SK-N-SH treated with all-trans-retinoic acid at 6 μM for 48 hours (cell line): ENCODE measurements at regions not wholly inside any gene's neighbourhood (a gene's known extent, or its start where the extent isn't known, plus 50 kb on each side); places are given as distances from the start of the nearest gene placed in this dataset.

Experiments
- CSDC2 ChIP-seq: fragments of 250-450 bp; sonication (Bioruptor Pico); IDR thresholded peaks from 2 replicates; pipeline ENCODE4 v1.5.0; 2020; ENCODE audit warnings: mild to moderate bottlenecking, moderate library complexity
- POU6F1 ChIP-seq: fragments of 250-450 bp; sonication (Bioruptor Pico); IDR thresholded peaks from 2 replicates; pipeline ENCODE4 v1.8.0; 2021; ENCODE audit warnings: low read depth, mild to moderate bottlenecking, moderate library complexity, borderline replicate concordance
- RARB ChIP-seq: fragments of 250-450 bp; sonication (Bioruptor Pico); IDR thresholded peaks from 2 replicates; pipeline ENCODE4 v1.8.0; 2021; ENCODE audit warnings: mild to moderate bottlenecking, moderate library complexity
- TCF4 ChIP-seq: fragments of 250-450 bp; sonication (Bioruptor Pico); IDR thresholded peaks from 2 replicates; pipeline ENCODE4 v1.8.0; 2021; ENCODE audit warnings: mild to moderate bottlenecking, moderate library complexity, borderline replicate concordance
- ZFP3 ChIP-seq: fragments of 250-450 bp; sonication (Bioruptor Pico); IDR thresholded peaks from 2 replicates; pipeline ENCODE4 v1.5.0; 2020; ENCODE audit warnings: mild to moderate bottlenecking, moderate library complexity
- ZNF565 ChIP-seq: fragments of 450-650 bp; formaldehyde crosslinking; conservative IDR thresholded peaks from 2 replicates; pipeline ENCODE4 v1.5.0; 2020; ENCODE audit warnings: low read depth, mild to moderate bottlenecking, moderate library complexity
- TF ChIP-seq, protein P1 (sequence below): fragments of 250-450 bp; sonication (Bioruptor Pico); IDR thresholded peaks from 2 replicates; pipeline ENCODE4 v1.8.0; 2020; ENCODE audit warnings: mild to moderate bottlenecking, moderate library complexity, borderline replicate concordance

GRCh38 chrX:94834226-94834625, 1160.2 kb downstream of the FAM133A start:
- TF ChIP-seq TCF4 = no peak
- no peak for TF ChIP-seq ZFP3 (CRISPR knock-in tag)
- TF ChIP-seq POU6F1 (CRISPR knock-in tag) = no peak
- TF ChIP-seq, protein P1, sequence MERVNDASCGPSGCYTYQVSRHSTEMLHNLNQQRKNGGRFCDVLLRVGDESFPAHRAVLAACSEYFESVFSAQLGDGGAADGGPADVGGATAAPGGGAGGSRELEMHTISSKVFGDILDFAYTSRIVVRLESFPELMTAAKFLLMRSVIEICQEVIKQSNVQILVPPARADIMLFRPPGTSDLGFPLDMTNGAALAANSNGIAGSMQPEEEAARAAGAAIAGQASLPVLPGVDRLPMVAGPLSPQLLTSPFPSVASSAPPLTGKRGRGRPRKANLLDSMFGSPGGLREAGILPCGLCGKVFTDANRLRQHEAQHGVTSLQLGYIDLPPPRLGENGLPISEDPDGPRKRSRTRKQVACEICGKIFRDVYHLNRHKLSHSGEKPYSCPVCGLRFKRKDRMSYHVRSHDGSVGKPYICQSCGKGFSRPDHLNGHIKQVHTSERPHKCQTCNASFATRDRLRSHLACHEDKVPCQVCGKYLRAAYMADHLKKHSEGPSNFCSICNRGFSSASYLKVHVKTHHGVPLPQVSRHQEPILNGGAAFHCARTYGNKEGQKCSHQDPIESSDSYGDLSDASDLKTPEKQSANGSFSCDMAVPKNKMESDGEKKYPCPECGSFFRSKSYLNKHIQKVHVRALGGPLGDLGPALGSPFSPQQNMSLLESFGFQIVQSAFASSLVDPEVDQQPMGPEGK (CRISPR knock-in tag) = no peak
- no peak for TF ChIP-seq CSDC2 (CRISPR knock-in tag)
- no peak for TF ChIP-seq RARB
- TF ChIP-seq ZNF565 = no peak
